ENCODE measurements at regions not wholly inside any gene's neighbourhood (a gene's known extent, or its start where the extent isn't known, plus 50 kb on each side); places are given as distances from the start of the nearest gene placed in this dataset.
"Not testable (repeated sequence)": the region's sequence is repeated elsewhere in the genome, so short reads cannot be mapped to it uniquely, and the experiment has no call there.

DNA sequence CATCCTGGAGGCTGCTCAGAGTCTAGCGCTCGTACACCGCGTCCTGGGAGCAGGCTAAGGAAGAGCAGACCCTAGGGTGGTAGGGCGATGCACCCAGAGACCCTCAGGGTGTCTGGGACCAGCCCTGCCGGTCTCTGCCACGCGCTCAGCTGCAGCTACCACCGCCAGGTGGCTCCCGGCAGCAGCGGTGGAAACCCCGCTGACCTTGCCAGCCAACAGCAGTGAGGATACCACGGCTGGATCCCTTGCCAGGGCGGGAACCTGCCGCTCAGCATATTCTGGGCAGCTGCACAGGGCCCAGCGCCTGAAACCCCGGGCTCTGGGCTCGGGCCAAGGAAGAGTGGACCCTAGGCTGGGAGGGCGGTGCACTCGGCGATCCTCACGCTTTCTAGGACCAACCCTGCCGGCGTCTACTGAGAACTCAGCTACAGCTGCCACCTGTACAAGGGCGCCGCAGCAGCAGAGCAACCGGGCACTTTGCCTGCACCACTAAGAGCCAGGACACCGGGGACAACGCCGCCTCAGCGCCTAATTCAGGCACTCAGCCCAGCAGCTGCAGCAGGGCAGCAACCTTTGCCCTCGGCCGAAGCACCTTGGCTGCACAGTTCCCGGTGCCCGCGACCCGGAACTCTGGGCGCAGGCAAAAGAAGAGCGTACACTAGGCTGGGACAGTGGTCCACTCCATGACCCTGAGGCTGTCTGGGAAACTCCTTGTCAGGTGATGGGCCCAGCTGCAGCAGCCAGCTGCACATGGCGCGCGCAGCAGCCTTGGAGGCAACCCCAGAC is 80.8 kb downstream of the POTEB2 start:
- peak; percentile 13 for DNase-seq
- H3K36me3 ChIP-seq (ENCODE audit: low read depth, missing control alignments); H3K9me3 ChIP-seq; H3K4me1 ChIP-seq; H3K27ac ChIP-seq; H3K27me3 ChIP-seq; H3K4me3 ChIP-seq; intact Hi-C loops (cut with DNase I; ENCODE audit: low total_unique reads): not testable (repeated sequence)
- WGBS, 2 donors, result no CpG with 5 or more reads among the region's 42 CpGs

GRCh38 chr15:20783598-20784184 is 82.4 kb downstream of the POTEB2 start:
- DNase-seq; H3K4me3 ChIP-seq; H3K27me3 ChIP-seq; H3K9me3 ChIP-seq; H3K4me1 ChIP-seq; H3K36me3 ChIP-seq (ENCODE audit: low read depth, missing control alignments); H3K27ac ChIP-seq; intact Hi-C loops (cut with DNase I; ENCODE audit: low total_unique reads): not testable (repeated sequence)
- WGBS, 2 donors, result no CpG with 5 or more reads among the region's 36 CpGs

DNA sequence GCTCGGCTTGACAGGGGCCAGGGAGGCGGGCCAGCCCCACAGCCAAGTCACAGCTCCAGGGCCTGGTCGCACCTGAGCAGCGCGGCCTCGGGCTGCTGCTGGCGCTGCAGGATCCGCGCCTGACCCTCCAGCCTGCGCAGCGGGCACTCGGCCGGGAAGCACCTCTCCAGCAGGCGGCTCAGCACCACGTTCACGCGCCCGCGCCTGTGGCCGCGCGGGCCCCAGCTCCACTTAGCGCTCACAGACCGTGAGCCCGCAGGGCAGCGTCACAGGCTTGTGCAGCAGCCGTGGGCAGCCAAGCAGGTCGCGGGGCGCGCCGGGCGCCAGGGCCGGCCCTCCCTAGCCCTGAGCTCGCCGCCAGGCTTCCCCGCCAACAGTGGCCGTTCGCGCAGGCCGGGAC is 90.7 kb downstream of the POTEB2 start:
- H3K27ac ChIP-seq; intact Hi-C loops (cut with DNase I; ENCODE audit: low total_unique reads); H3K4me3 ChIP-seq; H3K4me1 ChIP-seq; DNase-seq; H3K27me3 ChIP-seq; H3K36me3 ChIP-seq (ENCODE audit: low read depth, missing control alignments); H3K9me3 ChIP-seq: not testable (repeated sequence)
- no CpG with 5 or more reads among the region's 41 CpGs for WGBS, 2 donors

GRCh38 chr15:20767943-20768342 is 98.2 kb downstream of the POTEB2 start:
- intact Hi-C loops (cut with DNase I; ENCODE audit: low total_unique reads); H3K4me1 ChIP-seq: not testable (repeated sequence)
- no CpG with 5 or more reads among the region's 2 CpGs for WGBS, 2 donors

GRCh38 chr15:20762422-20762821 is 103.7 kb downstream of the POTEB2 start:
- intact Hi-C loops (cut with DNase I; ENCODE audit: low total_unique reads); H3K36me3 ChIP-seq (ENCODE audit: low read depth, missing control alignments); H3K27ac ChIP-seq; H3K27me3 ChIP-seq; DNase-seq; H3K4me3 ChIP-seq; H3K9me3 ChIP-seq; H3K4me1 ChIP-seq: not testable (repeated sequence)
- 83 to 89% methylated on average over 2 to 3 of the region's 3 CpGs for WGBS, 2 donors

More at GRCh38 chr15:20767943-20768342, 98.2 kb downstream of the POTEB2 start:
- not testable (repeated sequence) for H3K36me3 ChIP-seq (ENCODE audit: low read depth, missing control alignments); H3K4me3 ChIP-seq; H3K9me3 ChIP-seq; H3K27me3 ChIP-seq; H3K27ac ChIP-seq; DNase-seq

DNA sequence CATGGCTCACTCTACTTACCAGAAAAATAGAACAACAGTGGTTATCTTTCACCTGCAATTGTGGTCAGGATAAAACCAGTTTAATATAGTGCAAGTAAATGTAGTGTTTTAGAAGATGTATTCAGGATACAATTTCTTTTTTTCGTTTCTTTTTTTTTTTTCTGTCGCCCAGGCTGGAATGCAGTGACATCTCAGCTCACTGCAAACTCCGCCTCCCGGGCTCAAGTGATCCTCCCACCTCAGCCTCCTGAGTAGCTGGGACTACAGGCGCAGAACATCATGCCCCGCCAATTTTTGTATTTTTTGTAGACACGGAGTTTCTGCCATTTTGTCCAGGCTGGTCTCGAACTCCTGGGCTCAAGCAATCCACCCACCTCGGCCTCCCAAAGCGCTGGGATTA is 109.7 kb downstream of the POTEB2 start:
- H3K27ac ChIP-seq; H3K27me3 ChIP-seq; DNase-seq; H3K36me3 ChIP-seq (ENCODE audit: low read depth, missing control alignments); H3K9me3 ChIP-seq; intact Hi-C loops (cut with DNase I; ENCODE audit: low total_unique reads); H3K4me1 ChIP-seq; H3K4me3 ChIP-seq: not testable (repeated sequence)
- no CpG with 5 or more reads among the region's 10 CpGs for WGBS, 2 donors

- WGBS, 2 donors, result no CpG with 5 or more reads among the region's 65 CpGs
- H3K9me3 ChIP-seq; H3K27me3 ChIP-seq; intact Hi-C loops (cut with DNase I; ENCODE audit: low total_unique reads); DNase-seq; H3K36me3 ChIP-seq (ENCODE audit: low read depth, missing control alignments); H3K4me3 ChIP-seq; H3K4me1 ChIP-seq; H3K27ac ChIP-seq: not testable (repeated sequence)
Measured at GRCh38 chr15:20755665-20756398, 110.3 kb downstream of the POTEB2 start.

GRCh38 chr15:20733493-20733892 is 132.6 kb downstream of the POTEB2 start:
- intact Hi-C loops (cut with DNase I; ENCODE audit: low total_unique reads); H3K9me3 ChIP-seq; H3K27ac ChIP-seq; H3K27me3 ChIP-seq; H3K4me3 ChIP-seq; DNase-seq; H3K4me1 ChIP-seq; H3K36me3 ChIP-seq (ENCODE audit: low read depth, missing control alignments): not testable (repeated sequence)
- WGBS, 2 donors, result 45 to 69% methylated on average over 1 of the region's 1 CpG

Small RNA genes lying in the stretch of these regions (small RNA-seq; reads per million reads assigned to genes)
- 0 reads per million in 2 donors for gene RNU6-498P

Data from testis (tissue), 2 donors.